EH (cell line): ENCODE measurements at regions not wholly inside any gene's neighbourhood (a gene's known extent, or its start where the extent isn't known, plus 50 kb on each side); places are given as distances from the start of the nearest gene placed in this dataset.

Experiments used
- DNase-seq: peaks from one replicate; pipeline ENCODE4 v3.0.0-alpha.2; 2015; ENCODE audit warnings: low read depth

DNA sequence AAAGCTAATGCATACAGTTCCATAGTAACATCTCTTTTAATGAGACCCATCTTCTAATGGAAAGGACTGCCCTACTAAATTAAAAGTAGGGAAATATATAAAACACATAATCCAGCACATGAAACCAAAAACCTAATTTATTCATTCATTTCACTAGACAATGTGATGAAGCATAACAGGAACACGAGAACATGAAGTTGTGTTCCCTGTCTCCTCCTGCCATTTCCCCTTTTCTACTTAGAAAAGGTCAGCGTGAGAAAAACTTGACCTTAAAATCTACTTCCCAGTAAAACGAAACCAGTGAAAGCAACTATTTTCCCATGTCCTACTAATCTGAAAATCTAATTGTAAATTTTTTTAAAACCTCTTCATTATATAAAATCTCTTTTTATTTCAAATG, 847.5 kb downstream of the TLE1 start:
- DNase-seq, result no peak

DNA sequence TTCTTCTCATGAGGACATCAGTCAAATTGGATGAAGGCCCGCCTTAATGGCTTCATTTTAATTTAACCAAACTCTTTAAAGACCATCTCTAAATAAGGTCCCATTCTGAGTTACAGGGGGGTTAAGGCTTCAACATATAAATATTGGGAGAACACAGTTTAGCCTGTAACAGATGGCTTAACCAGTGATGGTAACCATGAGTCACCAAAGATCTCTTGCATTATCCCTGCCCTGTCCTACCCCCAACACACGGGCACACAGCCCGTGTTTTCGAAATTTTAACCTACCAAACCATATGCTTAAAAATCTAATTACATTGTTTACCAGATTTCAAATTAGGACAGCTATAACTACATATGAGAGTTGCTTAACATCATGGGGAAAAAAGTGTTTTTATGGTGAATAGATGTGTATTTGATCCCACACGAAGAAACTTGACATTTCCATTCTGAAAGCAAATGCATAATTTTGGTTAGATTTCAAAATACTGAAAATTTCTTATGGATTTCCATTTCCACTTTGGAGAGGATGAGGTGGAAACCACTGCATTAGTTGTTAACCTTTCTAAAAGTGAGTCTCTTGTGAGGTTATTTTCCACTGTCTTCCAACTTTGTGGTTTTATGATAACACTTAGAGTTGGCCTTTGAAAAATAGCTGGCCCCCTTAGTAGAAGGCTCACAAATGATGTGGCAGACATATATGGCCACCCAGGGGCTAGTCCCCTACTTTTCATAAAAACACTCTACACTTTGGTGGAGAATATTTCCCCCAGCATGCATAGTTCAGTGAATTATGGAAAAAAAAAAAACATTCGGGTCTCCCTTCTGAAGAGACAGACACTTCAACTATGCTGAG, 849.3 kb downstream of the TLE1 start:
- DNase-seq, result no peak

DNA sequence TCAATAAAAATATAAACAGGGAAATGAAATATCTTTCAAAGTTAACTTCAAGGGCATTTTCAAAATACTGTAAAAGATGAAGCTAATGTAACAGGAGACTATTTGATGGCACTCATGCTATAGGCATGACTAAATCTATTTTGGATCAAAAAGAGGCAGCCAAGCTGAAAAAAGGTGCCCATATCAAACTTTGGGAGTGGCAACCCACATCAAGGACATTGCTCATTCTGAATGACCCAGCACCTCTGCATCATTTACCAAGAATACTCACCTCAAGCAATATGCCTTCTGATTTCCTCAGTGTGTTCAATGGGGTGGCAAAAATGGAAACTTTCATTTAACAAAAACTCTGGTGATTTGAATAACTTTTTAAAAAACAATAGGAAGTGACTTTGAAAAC, 853.3 kb downstream of the TLE1 start:
- no peak for DNase-seq

DNA sequence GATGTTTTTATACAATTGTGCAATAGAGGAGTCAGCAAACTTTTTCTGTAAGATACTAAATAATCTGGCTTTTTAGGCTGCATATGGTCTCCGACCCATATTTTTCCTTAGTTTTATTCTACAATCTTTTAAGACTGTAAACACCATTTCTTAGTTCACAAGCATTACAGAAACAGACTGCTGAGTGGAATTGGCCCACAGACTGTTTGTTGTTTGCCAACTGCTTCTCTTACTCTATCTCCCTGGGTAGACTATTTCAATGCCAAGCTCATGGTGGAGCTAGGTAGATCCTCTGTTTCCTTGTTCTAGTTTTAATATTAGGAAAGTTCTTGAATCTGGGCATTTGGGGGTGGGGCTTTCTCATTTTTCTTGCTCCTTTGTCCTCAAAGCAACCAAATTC, 857.6 kb downstream of the TLE1 start:
- DNase-seq, result no peak

DNA sequence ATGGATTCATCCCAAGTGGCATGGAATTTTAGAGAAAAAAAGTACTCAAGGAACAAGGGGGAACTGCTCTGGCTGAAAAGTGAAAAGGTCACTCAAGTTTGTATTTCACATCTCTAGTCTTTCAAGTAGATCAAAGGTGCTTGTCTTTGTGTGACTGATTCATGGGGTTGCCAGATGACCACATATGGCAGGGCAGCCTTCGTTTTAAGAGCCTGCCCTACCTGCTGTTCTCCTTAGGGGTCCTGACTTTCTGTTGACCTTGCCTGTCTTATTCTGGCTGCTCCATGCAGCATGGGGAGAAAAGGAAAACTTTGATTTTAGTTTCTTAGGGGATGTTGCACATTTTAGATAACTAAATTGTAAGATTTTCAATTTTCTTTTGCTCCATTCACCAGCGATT, 877.7 kb downstream of the TLE1 start:
- no peak for DNase-seq

DNA sequence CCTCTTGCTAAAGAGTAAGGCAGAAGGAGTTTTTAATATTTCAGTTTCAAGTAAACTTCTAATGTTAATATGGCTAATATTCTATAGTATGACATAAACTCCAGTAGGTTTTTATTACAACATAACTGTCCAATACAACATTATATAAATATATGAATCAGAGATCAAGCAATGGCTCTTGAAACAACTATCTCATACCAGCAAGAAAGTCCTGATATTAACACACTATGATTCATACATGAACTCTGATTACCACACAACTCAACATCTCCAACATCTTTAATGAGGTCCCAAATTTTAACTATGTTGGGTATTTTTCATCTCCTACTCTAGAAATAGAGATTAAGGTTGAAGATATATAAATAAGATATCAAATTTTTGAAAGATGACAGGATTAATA, 878.3 kb downstream of the TLE1 start:
- no peak for DNase-seq

DNA sequence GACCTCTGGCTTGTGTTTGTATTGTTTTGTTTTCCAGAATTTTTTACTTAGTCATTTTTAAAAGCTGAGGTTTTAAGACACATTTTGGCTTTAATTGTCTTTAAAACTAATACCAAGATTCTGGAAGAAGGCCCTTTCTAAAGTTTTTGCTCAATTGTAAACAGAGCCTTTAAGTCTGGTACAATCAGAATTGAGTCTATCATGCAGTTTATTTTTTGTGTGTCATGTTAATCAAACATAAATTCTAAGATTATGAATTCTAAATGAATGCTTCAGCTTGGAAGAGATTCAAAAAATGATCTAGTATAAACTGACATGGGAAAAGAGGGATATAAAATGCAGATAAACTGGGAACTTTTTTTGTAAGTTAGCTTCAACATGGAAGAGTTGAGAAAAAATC, 882.7 kb downstream of the TLE1 start:
- no peak for DNase-seq

DNA sequence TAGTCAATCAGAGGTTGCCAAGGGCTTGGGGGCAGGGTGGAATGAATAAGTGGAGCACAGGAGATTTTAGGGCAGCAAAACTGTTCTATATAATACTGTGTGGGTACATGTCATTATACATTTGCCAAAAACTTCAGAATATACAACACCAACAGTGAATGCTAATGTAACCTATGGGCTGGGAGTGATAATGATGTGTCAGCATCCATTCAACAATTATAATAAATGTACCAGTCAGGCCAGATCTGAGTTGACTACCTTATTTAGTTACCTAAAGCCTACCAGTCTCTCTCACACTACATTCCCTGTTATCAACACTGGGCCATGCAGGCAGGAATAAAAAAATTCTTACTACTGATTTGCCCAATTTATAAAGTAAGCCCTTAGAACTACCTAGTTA, 884.5 kb downstream of the TLE1 start:
- no peak for DNase-seq

DNA sequence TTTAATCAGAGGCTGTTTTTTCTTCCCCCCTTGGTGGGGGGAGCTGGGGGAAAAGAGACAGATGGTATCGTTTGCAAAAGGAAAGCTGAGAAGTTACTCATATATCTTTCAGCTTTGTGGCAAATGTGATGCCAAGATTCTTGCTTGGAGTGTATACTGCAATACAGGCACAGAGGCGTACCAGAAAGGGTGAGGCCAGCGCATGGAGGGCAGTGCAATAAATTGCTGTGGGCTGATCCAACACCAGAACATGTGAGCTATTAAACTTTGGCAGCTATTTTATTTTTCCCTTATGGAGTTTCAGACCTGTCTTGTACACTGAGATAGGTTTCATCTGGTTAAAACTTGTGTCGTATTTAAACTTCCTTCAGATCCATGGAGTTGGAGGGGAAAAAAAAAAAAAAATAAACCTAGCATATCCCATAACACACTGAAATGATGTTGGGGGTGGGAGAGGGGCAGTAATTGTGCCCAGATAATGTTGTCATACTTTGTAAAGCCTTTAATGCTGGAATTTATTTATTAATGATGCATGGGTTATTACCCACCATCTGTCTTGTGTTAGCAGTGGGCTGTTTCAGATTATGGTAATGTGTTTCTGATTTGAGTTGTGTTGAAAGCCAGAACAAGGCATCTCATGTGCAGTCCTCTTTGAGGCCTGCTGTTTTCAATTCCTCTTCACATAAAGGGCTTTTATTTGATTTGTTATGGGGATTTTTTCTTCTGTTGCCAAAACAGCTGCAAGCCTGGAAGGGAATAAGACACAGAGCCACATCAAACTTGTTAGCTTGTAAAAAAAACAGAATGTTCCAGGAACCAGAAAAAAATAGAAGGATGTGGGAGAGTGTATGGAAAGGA, 891.3 kb downstream of the TLE1 start:
- DNase-seq, result no peak

DNA sequence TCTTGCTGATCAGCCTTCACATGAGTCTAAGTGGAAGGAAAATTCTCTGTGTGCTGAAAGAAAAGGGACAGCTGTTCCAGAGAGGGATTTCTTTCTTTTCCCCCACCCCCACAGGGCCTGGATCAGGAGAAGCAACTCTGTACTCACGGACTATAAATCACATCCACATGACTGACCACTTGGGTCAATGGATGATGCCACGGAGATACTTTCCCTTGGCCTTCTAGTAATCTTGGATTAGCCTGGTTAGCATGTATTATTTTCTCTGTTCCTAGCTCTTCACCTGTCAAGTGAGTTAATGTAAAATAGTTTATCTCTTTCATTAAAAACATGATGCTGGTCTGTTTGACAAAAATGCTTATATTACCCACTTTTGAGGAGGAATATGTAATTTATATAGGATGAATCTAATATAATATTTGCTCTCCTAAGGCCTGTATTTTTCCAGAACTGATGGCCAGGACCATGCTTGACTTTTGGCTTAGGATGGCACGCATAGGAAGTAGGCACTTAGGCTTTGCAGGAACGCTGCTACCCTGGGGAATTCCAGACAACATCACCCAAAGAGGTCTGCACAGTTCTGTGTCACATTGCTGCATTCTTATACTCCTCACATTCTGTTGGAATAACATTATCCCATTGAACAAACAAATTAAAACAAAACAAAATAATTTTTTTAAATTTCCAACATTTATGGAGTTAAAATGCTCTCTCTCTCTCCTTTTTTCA, 892.1 kb downstream of the TLE1 start:
- DNase-seq, result no peak

DNA sequence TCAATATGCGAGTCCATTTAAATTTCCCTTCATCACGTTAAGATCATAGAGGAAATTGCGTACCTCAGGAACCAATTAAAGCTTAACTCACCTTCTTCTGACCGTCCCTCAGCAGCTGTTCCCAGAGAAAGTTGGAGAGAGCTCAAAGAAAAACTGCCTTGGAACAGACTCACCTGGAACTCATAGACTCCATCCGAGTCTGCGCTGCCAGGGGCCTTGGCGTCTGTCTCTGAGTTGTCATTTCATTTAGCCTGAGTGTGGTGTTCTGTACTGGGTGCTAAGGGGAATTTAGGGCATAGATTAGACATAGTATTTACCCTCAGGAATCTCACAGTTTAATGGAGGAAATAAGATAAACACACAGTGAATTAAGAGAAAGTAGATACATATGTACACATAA, 892.7 kb downstream of the TLE1 start:
- no peak for DNase-seq

DNA sequence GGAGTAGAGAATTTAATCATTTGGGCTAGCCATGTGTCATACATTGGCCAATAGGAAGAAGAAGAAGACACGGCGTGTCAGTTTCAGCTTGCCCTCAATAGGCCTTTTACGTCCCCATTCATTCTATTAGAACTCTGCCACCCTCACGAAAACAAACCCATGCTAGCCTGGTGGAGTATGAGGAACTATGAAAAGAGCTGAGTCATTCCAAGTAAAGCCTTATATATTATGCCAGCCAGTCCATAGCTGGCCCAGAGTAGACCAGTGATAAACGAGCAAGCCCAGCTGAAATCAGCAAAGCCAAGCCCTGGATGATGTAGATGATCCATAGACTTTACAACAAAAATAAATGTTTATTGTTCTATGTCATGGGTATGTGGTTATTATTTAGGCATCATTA, 895.1 kb downstream of the TLE1 start:
- DNase-seq, result no peak

DNA sequence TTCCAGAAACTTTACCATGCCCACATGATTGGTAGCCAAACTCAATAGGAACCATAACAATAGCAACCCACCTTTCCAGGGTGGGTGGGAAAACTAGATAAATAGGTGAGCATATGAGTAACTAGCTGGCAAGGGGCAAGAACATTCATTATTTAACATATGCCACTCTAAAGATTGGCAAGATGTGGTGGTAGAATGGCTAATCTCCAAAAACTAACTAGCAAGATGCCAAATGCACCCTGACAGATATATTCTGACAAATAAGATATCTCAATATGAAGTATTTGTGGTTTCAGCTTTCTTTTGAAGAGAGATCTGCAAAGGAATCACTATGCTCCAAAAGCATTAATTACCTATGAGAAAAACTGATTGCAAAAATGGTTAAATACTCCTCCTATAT, 895.6 kb downstream of the TLE1 start:
- DNase-seq, result no peak

DNA sequence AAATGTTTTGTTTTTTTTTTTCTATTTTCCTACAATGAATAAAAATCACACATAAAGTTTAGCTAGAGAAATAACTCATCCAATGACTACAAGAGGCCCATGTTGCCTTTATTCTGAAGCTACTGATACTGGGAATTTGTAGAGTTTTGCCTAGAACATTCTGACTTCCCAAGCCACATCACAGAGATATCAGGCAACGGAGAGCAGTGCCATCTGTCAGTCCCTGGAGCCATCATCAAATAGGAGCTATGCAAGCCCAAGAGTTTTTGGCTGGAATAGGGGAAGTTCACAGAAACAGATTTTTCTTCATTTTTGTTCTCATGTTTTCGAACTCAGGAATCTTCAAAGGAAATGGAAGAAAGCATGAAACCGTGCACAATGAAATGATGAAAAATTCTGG, 896.6 kb downstream of the TLE1 start:
- no peak for DNase-seq

DNA sequence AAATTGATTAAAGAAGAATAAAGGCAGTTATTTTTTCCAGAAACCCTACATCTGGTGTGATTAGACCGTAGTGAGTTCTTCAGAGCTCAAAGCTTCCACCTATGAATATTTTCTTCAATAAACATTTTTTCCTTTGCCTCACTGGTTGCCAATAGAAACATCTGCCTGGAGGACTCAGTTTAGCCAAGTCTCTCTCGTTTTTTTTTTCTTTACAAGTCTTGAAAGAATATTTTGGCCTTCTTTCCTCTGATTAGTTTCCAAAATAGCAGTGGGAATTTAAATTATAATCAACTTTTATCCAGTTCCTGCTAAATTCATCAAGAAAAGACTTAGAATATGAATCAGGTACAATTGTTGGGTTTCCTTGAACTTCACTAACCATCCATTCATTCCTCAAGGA, 897.5 kb downstream of the TLE1 start:
- DNase-seq, result no peak

DNA sequence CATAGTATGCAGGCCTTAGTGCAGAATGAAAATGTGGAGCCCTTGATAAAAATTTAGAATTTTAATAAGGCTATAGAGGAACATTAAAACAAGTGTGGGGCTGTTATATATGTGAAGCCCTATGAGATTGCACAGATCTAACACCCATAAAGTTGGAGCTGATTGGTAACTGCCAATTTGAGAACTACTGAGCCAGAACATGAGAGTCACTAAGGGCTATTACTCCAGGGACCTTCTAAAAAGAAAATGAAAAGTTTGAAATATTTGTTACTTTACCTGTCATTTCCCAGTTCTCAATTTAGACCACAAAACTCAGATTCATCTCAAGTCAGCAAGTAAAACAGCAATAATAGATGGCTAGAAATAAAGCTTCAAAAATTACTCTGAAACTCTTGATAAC, 898.6 kb downstream of the TLE1 start:
- no peak for DNase-seq

DNA sequence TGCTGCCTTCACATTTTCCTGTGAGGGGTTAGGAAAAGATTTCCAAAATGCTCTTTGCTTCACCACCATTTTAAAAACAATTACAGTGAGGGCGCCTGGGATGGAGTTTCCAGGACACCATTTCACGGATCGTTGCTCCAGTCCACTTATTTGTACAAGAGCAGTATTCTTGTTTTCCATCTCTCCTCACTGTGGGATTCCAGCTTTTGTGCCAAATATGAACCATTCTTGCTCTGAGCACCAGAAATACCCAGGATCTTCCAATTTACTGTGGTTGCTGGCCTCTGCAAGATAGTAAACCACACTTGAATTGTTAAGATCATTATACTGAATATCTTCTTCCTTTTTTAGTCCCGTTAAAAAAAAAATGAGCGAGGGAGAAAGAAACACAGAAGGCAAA, 899.5 kb downstream of the TLE1 start:
- DNase-seq, result no peak

DNA sequence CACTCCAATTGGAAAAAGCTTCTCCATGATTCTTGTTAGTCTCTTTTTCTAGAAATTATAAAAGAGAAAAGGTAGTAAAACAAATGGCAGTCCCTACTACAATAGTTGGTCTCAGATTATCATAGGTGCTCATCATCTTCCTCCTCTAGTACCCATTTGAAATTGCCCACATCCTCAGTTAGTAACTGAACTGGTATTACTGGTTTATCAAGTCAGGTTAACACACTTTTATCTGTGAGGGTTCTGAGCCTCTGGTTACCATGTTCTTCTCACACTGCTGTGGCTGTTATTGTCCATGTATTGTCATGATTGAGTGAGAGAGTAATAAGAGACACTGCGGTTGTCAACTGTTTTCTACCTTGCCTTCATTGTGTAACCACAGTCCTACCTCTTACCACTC, 901.7 kb downstream of the TLE1 start:
- no peak for DNase-seq

DNA sequence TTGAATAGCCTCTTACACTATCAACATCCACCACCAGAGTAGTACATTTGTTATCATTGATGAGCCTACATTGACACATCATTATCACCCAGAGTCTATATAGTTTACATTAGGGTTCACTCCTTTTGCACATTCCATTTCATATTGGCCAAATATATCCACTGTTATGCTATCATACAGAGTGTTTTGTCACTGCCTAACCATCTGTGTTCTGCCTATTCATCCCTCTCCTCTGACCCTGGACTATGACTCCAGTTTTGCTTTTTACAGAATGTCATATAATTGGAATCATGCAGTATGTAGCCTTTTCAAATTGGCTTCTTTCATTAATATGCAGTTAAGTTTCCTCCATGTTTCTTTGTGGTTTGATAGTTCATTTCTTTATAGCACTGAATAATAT, 904.7 kb downstream of the TLE1 start:
- no peak for DNase-seq

DNA sequence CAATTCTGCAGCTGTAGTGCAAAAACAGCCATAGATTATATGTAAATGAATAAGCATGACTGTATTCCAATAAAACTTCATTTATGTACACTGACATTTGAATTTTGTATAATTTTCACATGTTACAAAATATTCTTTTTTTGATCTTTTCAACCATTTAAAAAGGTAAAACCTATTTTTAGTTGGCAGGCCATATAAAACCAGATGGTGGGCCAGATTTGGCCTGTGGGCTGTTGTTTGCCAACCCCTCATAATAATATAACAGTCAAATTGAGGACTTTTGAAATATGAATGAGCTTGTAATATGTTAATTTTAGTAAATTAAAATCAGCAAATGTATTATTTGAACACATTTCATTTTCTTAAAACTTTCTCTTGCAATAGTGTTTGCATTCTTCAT, 913.4 kb downstream of the TLE1 start:
- DNase-seq, result no peak

DNA sequence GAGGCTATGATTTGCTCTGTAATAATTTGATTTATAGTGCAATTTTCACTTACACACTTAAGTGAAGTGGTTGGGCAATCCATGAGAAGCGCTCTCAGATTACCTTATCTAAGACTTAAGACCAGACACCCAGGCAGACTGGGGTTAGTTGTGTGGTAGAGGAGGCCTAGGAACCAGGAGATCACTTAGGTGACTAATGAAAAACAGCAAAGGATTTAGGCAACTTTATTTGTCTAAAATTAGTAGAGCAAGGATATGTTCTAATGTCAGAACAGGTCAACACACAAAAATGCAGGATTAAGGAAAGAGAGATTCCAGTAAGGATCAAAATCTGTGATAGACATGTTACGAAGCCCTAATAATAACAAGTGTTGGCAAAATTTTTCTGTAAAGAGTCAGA, 913.8 kb downstream of the TLE1 start:
- no peak for DNase-seq

DNA sequence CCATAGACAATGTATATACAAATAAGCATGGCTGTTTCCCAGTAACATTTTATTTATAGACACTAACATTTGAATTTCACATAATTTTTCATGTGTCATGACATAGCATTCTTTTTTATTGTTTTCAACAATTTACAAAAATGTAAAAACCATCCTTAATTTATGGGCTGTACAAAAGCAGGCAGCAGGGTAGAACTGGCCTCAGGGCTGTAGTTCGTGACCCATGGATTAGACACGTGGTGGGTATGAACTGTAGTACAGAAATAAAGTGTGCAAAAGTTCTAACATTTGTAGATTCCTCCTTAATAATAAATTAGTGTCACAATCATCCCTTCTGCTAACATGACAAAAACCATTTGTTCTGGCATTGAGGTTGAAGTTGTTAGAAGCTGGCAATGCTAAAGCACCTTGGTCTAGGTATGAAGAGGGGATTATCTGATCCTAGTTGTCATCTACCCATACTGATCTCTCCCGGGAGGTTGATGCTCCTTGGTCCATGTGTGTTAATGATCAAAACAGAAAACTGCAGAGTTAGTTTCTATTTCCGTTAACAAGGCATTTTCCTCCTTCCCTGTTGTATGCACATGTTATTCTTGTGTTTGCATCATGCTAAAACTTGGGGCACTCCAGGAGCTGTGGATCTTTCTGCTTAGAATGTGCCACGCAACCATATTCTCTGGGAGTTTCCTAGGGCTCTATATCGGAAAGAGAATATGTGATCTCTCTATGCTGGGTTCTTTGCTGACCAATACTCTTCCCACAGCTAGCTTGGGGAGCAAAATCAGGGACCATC, 917.6 kb downstream of the TLE1 start:
- no peak for DNase-seq
